Endothelial cell of umbilical vein (primary cell): ENCODE measurements at regions not wholly inside any gene's neighbourhood (a gene's known extent, or its start where the extent isn't known, plus 50 kb on each side); places are given as distances from the start of the nearest gene placed in this dataset.

Source experiments
- BruUV-seq: library from RNA; stranded (reverse); fragments of 400-500 nt; replicated peaks from 2 replicates; lab custom pipeline; 2021; lab: Mats Ljungman, UMichigan
- CTCF ChIA-PET: fragments of 300-600, 350-600 bp; sonication (Branson Sonifier 250); formaldehyde crosslinking; loops from one replicate; lab custom pipeline; 2021; ENCODE audit warnings: antibody characterized with exemption, inconsistent platforms; lab: Charles Lee
- POLR2A ChIA-PET: fragments of 300-600, 350-600 bp; sonication (Branson Sonifier 250); formaldehyde crosslinking; loops from one replicate; lab custom pipeline; 2021; ENCODE audit warnings: antibody characterized with exemption, inconsistent platforms; lab: Charles Lee
- DNase-seq: peaks from one replicate; pipeline ENCODE4 v3.0.0-alpha.2; 2011; ENCODE audit warnings: low read depth, low spot score
- FAIRE-seq: peaks from 2 replicates; lab custom pipeline; 2011; peaks lifted over from hg19 to GRCh38; lab: Jason Lieb, UNC
- H2AFZ ChIP-seq: 2 replicates; pipeline ENCODE4 v1.6.0; 2012; ENCODE audit warnings: low read depth, low read length, control low read depth, inconsistent platforms
- H3K27ac ChIP-seq: 2 replicates; pipeline ENCODE4 v1.5.1; 2011; ENCODE audit warnings: low read depth, mild to moderate bottlenecking, control low read depth, low read length, moderate library complexity; ENCODE audit not compliant: insufficient read depth
- H3K27me3 ChIP-seq, 2 experiments: 2 replicates each; pipeline versions ENCODE4 v1.6.0 to v1.6.1; 2011; ENCODE audit warnings: low read length in 2 of 2, mixed read lengths in 1 of 2; ENCODE audit not compliant: control insufficient read depth in 2 of 2, insufficient read depth in 2 of 2
- H3K36me3 ChIP-seq, 2 experiments: 2 replicates in 1 of 2; 3 replicates in 1 of 2; pipeline ENCODE4 v1.5.1; 2011; ENCODE audit warnings: low read length in 2 of 2, mild to moderate bottlenecking in 1 of 2, moderate library complexity in 1 of 2; ENCODE audit not compliant: control insufficient read depth in 2 of 2, insufficient read depth in 2 of 2; ENCODE audit errors: extremely low read depth in 1 of 2
- H3K4me1 ChIP-seq: 3 replicates; pipeline ENCODE4 v1.5.1; 2011; ENCODE audit warnings: mild to moderate bottlenecking, low read length; ENCODE audit not compliant: control insufficient read depth, insufficient read depth; ENCODE audit errors: extremely low read depth
- H3K4me2 ChIP-seq: 2 replicates; pipeline ENCODE4 v1.6.1; 2011; ENCODE audit warnings: low read length, control low read depth, mixed read lengths; ENCODE audit not compliant: insufficient read depth
- H3K4me3 ChIP-seq, 3 experiments: fragments of 200-600 bp in 1 of 3; sonication (generic), shearing (Covaris generic) in 1 of 3; replicated peaks in 1 of 3; 2 replicates each; pipeline ENCODE4 v1.5.1; 2011 to 2016; ENCODE audit warnings: control low read depth in 3 of 3, low read length in 3 of 3, mild to moderate bottlenecking in 2 of 3, inconsistent platforms in 1 of 3, low read depth in 1 of 3, moderate library complexity in 1 of 3; ENCODE audit not compliant: insufficient read depth in 1 of 3
- H3K79me2 ChIP-seq: 2 replicates; pipeline ENCODE4 v1.6.0; 2012; ENCODE audit warnings: low read length, inconsistent platforms; ENCODE audit not compliant: control insufficient read depth, insufficient read depth
- H3K9ac ChIP-seq: replicated peaks from 2 replicates; pipeline ENCODE3; 2011; ENCODE audit warnings: low read length, control low read depth; ENCODE audit not compliant: insufficient read depth; ENCODE audit errors: extremely low read depth
- H3K9me1 ChIP-seq: replicated peaks from 3 replicates; pipeline ENCODE4 v1.6.0; 2011; ENCODE audit warnings: mild to moderate bottlenecking, low read length; ENCODE audit not compliant: control insufficient read depth, insufficient read depth; ENCODE audit errors: extremely low read depth
- H3K9me3 ChIP-seq: replicated peaks from 2 replicates; pipeline ENCODE4 v1.5.1; 2012; ENCODE audit warnings: low read length, inconsistent platforms; ENCODE audit not compliant: control insufficient read depth, insufficient read depth
- H4K20me1 ChIP-seq: replicated peaks from 2 replicates; pipeline ENCODE3; 2011; ENCODE audit warnings: mild to moderate bottlenecking, low read length; ENCODE audit not compliant: control insufficient read depth, insufficient read depth; ENCODE audit errors: extremely low read depth
- CTCF ChIP-seq, 2 donors: IDR thresholded peaks; 1 replicate in 1 of 2; 2 replicates in 1 of 2; pipeline ENCODE4 v1.5.1; 2011; ENCODE audit warnings: low read length in 2 of 2, mild to moderate bottlenecking in 2 of 2, moderate library complexity in 2 of 2, control low read depth in 1 of 2, inconsistent platforms in 1 of 2, low read depth in 1 of 2; ENCODE audit not compliant: insufficient read depth in 1 of 2; ENCODE audit errors: extremely low read depth in 1 of 2
- EZH2 ChIP-seq: IDR thresholded peaks from 2 replicates; pipeline ENCODE4 v1.6.1; 2012; ENCODE audit warnings: borderline replicate concordance, low read depth, mild to moderate bottlenecking, moderate library complexity, low read length, inconsistent platforms; ENCODE audit not compliant: severe bottlenecking
- FOS ChIP-seq: IDR thresholded peaks from 2 replicates; pipeline ENCODE4 v1.6.1; 2011; ENCODE audit warnings: mild to moderate bottlenecking, low read length, moderate library complexity, borderline replicate concordance; ENCODE audit not compliant: insufficient read depth
- GATA2 ChIP-seq: IDR thresholded peaks from 2 replicates; pipeline ENCODE4 v1.7.0; 2011; ENCODE audit warnings: low read depth, mild to moderate bottlenecking, moderate library complexity, mixed read lengths, low read length; ENCODE audit not compliant: insufficient read length, insufficient read depth
- JUN ChIP-seq: IDR thresholded peaks from 2 replicates; pipeline ENCODE4 v1.6.1; 2011; ENCODE audit warnings: borderline replicate concordance, low read depth; ENCODE audit not compliant: insufficient read length, insufficient read depth
- MAX ChIP-seq: IDR thresholded peaks from 2 replicates; pipeline ENCODE4 v1.6.1; 2011; ENCODE audit not compliant: insufficient read depth, insufficient read length
- MYC ChIP-seq: IDR thresholded peaks from one replicate; pipeline ENCODE4 v1.6.1; 2011; ENCODE audit warnings: mild to moderate bottlenecking, low read depth, low read length
- POLR2A ChIP-seq: IDR thresholded peaks from 2 replicates; pipeline ENCODE4 v1.6.1; 2012; ENCODE audit warnings: low read depth, mild to moderate bottlenecking, control low read depth, low read length
- POLR2AphosphoS5 ChIP-seq: IDR thresholded peaks from 2 replicates; pipeline ENCODE4 v1.6.1; 2012; ENCODE audit warnings: low read depth, mild to moderate bottlenecking, control low read depth, low read length, moderate library complexity; ENCODE audit not compliant: insufficient read depth
- dilution Hi-C: fragments of 300-500 bp; cut with MboI; formaldehyde crosslinking; loops from one replicate; pipeline ENCODE4 v1.15.0; 2019; ENCODE audit warnings: low sequenced_read_pairs; ENCODE audit not compliant: extremely low pct_ligation_motif_present
- intact Hi-C: fragments of 100-400 bp; cut with micrococcal nuclease; formaldehyde crosslinking; loops from one replicate; pipeline ENCODE4 v1.10.0; 2022

- H3K9ac ChIP-seq: no peak overlapping the region
- ChIA-PET POLR2A (no interaction called here), CTCF (no interaction called here)
- H3K36me3 ChIP-seq: no peaks in the 10 kb centered on the region
- H3K9me3 ChIP-seq: no peaks in the 10 kb centered on the region
- no peaks in the 10 kb centered on the region for H3K9me1 ChIP-seq
- no TSS peak for BruUV-seq
- dilution Hi-C loops (no loop called here), intact Hi-C loops (no loop called here)
- DNase-seq (no peak), FAIRE-seq (no peak)
- peaks cover 0 to 4% of the 10 kb centered on the region in 2 experiments for H3K27me3 ChIP-seq
- no peaks in the 10 kb centered on the region for H3K4me1 ChIP-seq
- H3K79me2 ChIP-seq: no peaks in the 10 kb centered on the region
- TF ChIP-seq FOS: no peak
- TF ChIP-seq POLR2A: no peak
- no peak for TF ChIP-seq CTCF (IDR thresholded peaks at IDR 0.05; ENCODE audit: extremely low read depth in 1 of 2, insufficient read depth in 1 of 2, low read depth in 1 of 2, low read length in 2 of 2)
- no peak for TF ChIP-seq JUN
- TF ChIP-seq POLR2AphosphoS5: no peak
- no peak for TF ChIP-seq MYC
- TF ChIP-seq EZH2: no peak
- no peak for TF ChIP-seq GATA2
- no peak for TF ChIP-seq MAX
- no peaks in the 10 kb centered on the region for H4K20me1 ChIP-seq
- no peak overlapping the region for H3K4me3 ChIP-seq
- peak overlapping the region; percentile 23 for H2AFZ ChIP-seq
- no peak overlapping the region for H3K27ac ChIP-seq
- H3K4me2 ChIP-seq: peak overlapping the region; percentile 16
Observed at GRCh38 chr1:70706381-70707037, 295.4 kb downstream of the CTH start.
